ENCODE measurements at regions not wholly inside any gene's neighbourhood (a gene's known extent, or its start where the extent isn't known, plus 50 kb on each side); places are given as distances from the start of the nearest gene placed in this dataset.

DNA sequence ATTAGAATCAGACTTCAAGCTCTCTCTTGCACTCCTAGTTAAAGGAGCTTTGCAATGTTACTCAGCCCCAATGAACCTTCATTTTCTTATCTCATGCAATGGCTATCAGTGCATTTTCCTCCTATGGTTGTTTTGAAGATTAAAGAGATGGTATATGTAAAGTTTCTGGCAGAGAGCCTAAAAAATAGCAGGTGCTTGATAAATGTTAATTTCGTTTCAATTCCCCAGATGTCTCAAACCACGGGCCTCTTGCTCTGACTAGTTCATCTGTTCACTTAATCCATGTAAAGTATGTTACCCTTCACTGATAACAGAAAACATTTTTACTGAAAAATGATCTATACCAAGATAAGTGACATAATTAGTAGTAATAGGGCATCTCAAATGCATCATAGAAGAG, 735.4 kb upstream of the USP15 start:
- TF ChIP-seq, protein P1, sequence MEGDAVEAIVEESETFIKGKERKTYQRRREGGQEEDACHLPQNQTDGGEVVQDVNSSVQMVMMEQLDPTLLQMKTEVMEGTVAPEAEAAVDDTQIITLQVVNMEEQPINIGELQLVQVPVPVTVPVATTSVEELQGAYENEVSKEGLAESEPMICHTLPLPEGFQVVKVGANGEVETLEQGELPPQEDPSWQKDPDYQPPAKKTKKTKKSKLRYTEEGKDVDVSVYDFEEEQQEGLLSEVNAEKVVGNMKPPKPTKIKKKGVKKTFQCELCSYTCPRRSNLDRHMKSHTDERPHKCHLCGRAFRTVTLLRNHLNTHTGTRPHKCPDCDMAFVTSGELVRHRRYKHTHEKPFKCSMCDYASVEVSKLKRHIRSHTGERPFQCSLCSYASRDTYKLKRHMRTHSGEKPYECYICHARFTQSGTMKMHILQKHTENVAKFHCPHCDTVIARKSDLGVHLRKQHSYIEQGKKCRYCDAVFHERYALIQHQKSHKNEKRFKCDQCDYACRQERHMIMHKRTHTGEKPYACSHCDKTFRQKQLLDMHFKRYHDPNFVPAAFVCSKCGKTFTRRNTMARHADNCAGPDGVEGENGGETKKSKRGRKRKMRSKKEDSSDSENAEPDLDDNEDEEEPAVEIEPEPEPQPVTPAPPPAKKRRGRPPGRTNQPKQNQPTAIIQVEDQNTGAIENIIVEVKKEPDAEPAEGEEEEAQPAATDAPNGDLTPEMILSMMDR (IDR thresholded peaks at IDR 0.05) = no peak
- no peak for TF ChIP-seq POLR2AphosphoS5 (IDR thresholded peaks at IDR 0.05)

All from breast epithelium (tissue), 3 donors.